Epithelial cell of proximal tubule (primary cell): ENCODE measurements at regions not wholly inside any gene's neighbourhood (a gene's known extent, or its start where the extent isn't known, plus 50 kb on each side); places are given as distances from the start of the nearest gene placed in this dataset.
A peak's percentile ranks its signal among the peaks of the same experiment; 100 is the strongest.

ENCODE experiments used
- DNase-seq: peaks from one replicate; pipeline ENCODE4 v3.0.0-alpha.2; 2011; ENCODE audit warnings: low read depth
- H3K4me3 ChIP-seq: 2 replicates; pipeline ENCODE4 v1.5.1; 2011; ENCODE audit warnings: low read depth, mild to moderate bottlenecking, low read length
- CTCF ChIP-seq: conservative IDR thresholded peaks from 2 replicates; pipeline ENCODE4 v1.5.1; 2012; ENCODE audit warnings: low read depth, mild to moderate bottlenecking, low read length

DNA sequence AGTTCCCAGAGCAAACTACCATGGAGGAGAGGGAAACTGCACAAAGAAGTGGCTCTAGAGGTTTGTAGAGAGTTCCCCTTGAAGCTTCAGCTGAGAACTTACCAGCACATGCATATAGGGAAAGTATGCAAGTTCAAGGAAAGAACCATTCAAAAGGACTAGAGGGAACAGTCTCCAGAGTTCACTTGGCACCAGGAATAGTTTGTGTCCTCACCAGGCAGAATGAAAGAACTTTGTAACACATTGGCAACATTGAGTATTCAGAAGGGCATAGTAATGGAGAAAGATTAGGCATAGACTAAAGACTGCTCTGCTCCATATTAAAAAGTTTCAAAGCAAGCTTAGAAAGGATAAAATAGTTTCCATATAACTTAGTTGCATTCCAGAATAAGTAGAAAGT lies 155.4 kb upstream of the TOM1L1 start:
- no peak for DNase-seq
- no peak for TF ChIP-seq CTCF
- H3K4me3 ChIP-seq = no peak overlapping the region

GRCh38 chr17:54745862-54746261 lies 154.8 kb upstream of the TOM1L1 start:
- no peak overlapping the region for H3K4me3 ChIP-seq
- TF ChIP-seq CTCF = no peak
- DNase-seq = no peak

GRCh38 chr17:54749157-54749556 lies 151.5 kb upstream of the TOM1L1 start:
- TF ChIP-seq CTCF = no peak
- no peak for DNase-seq
- H3K4me3 ChIP-seq = no peak overlapping the region

GRCh38 chr17:54754560-54754959 lies 146.1 kb upstream of the TOM1L1 start:
- no peak for DNase-seq
- TF ChIP-seq CTCF = peak; percentile 23
- H3K4me3 ChIP-seq = no peak overlapping the region

DNA sequence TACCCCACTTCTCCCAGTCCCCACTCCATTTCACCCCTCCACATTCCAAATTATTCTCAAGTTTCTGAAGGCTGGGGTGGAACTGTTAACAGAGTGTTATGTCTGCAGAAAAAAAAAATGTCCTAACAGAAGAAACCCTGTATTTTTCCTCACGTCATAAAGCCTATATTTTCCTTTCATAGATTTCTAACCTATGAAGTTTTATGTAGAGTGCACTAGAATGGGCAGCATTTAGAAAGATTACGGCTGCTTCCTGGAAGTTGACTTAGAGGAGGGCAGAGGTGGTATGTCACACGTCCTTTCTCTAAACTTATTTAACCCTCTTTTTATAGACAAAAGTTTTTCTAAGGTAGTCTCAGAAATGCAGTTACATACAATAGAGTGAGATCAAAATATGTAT lies 139.8 kb upstream of the TOM1L1 start:
- TF ChIP-seq CTCF = no peak
- no peak for DNase-seq
- H3K4me3 ChIP-seq = no peak overlapping the region

DNA sequence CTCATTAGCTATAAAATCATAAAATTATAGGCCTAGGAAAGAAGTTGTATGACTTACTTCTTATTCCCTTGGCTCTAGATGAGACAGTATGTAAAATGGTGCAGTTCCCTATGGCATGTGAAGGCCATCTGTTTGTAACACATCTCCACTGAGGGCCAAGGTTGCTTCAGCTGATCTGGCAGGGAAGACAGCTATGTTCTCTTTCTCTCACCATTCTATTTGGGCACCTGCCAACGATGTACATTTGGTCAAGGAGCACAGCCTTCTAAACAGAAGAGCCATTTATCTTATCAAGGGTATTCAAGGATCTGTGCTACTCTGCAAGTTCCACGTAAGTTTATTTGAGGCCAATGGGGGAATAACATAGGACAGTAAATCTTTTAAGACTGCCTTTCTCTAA lies 129.8 kb upstream of the TOM1L1 start:
- TF ChIP-seq CTCF = no peak
- DNase-seq = no peak
- no peak overlapping the region for H3K4me3 ChIP-seq

- TF ChIP-seq CTCF = no peak
- peak; percentile 50 for DNase-seq
- no peak overlapping the region for H3K4me3 ChIP-seq
These were observed 129.2 kb upstream of the TOM1L1 start for GRCh38 chr17:54771409-54771915.
